Activated CD4-positive, alpha-beta T cell treated with anti-CD3 and anti-CD28 coated beads, Interleukin-2, amount 10 ng/mL, durations not matched to agents 7 days and 5 days (primary cell): ENCODE measurements at regions not wholly inside any gene's neighbourhood (a gene's known extent, or its start where the extent isn't known, plus 50 kb on each side); places are given as distances from the start of the nearest gene placed in this dataset.

Experiments used
- CTCF ChIA-PET: fragments of 350-600 bp; sonication (Branson Sonifier 250); formaldehyde crosslinking; loops from one replicate; lab custom pipeline; 2021; ENCODE audit warnings: antibody characterized with exemption; lab: Charles Lee
- POLR2A ChIA-PET: fragments of 350-600 bp; sonication (Branson Sonifier 250); formaldehyde crosslinking; loops from one replicate; lab custom pipeline; 2021; ENCODE audit warnings: antibody characterized with exemption; lab: Charles Lee
- DNase-seq: peaks from one replicate; pipeline ENCODE4 v3.0.0-alpha.2; 2020
- H3K27ac Mint-ChIP-seq: one replicate; pipeline ENCODE4 v1.8.0; 2021; ENCODE audit warnings: mild to moderate bottlenecking, moderate library complexity, mixed read lengths
- H3K27me3 Mint-ChIP-seq: one replicate; pipeline ENCODE4 v1.8.0; 2021; ENCODE audit warnings: mixed read lengths
- H3K36me3 Mint-ChIP-seq: one replicate; pipeline ENCODE4 v1.8.0; 2021; ENCODE audit warnings: low read depth, mixed read lengths
- H3K4me1 Mint-ChIP-seq: one replicate; pipeline ENCODE4 v1.8.0; 2021; ENCODE audit warnings: mixed read lengths
- H3K4me3 Mint-ChIP-seq: one replicate; pipeline ENCODE4 v1.8.0; 2021; ENCODE audit warnings: mild to moderate bottlenecking, moderate library complexity, mixed read lengths
- H3K9me3 Mint-ChIP-seq: one replicate; pipeline ENCODE4 v1.8.0; 2021; ENCODE audit warnings: mixed read lengths

DNA sequence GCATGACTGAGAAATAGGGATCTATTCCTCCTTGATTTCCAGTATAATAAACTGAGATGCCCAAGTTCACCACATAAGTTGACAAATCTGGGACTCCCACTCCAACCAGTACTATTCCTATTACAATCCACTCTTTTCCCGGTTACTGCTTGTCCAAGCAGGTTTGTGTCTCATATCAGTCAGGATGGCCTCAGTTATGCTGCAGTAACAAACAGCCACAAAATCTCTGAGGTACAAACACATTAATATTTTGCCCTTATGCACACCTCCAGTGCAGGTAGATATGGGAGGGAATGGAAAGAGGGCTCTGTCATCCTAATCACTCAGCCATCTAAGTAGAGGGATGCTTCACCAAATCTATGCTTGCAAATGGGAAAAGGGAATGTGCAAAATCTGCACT, 207.8 kb downstream of the RAB28 start:
- POLR2A ChIA-PET = no interaction called here

DNA sequence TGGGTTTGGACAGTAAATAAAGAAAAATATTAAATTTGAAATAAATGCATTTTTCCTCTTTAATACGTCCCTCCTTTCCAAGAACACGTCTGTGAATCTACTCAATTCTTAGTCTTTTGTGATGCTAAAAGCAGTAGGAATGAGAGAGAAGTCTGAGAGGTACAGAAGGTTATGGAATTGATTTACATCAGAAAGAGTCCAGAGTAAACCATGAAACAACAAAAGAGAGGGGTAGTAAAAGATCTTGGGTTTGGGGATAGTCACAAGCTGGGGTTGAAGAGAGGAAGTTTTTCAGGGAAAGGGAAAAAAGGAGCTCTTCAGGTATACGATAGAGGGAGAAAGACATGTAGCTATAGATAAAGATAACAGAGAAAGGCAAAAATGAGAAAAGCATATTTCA, 215.4 kb downstream of the RAB28 start:
- CTCF ChIA-PET = no interaction called here
- no peak overlapping the region for H3K4me3 Mint-ChIP-seq
- H3K4me1 Mint-ChIP-seq = no peaks in the 10 kb centered on the region
- H3K27ac Mint-ChIP-seq = no peak overlapping the region
- POLR2A ChIA-PET = no interaction called here
- H3K9me3 Mint-ChIP-seq = peaks cover 6% of the 10 kb centered on the region
- no peaks in the 10 kb centered on the region for H3K36me3 Mint-ChIP-seq
- no peak for DNase-seq
- H3K27me3 Mint-ChIP-seq = no peaks in the 10 kb centered on the region

More for the DNA sequence above, 207.8 kb downstream of the RAB28 start:
- Mint-ChIP-seq H3K4me1 (no peaks in the 10 kb centered on the region), H3K9me3 (peaks cover 20% of the 10 kb centered on the region), H3K4me3 (no peak overlapping the region), H3K36me3 (no peaks in the 10 kb centered on the region), H3K27ac (no peak overlapping the region), H3K27me3 (no peaks in the 10 kb centered on the region)
- CTCF ChIA-PET = no interaction called here
- no peak for DNase-seq

DNA sequence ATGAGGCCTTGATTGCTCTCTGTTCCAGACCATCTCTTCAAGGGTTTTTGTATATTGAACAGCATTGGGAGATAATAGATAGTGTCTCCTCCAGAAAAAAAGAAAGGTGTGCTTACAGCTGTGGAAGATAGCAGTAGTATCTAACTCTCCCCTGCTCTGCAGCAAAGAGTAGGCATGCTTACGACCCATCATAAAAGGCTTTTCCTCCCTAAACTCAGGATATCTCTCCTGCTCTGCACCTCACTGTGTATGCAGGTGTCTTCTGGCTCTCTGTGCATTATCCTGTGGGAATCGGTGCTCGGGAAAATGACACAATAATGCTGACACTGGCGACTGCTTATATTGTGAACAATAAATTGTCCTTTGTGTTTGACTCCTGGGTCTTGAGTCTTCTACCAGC, 216.0 kb downstream of the RAB28 start:
- H3K4me3 Mint-ChIP-seq = no peak overlapping the region
- H3K27ac Mint-ChIP-seq = no peak overlapping the region
- no peaks in the 10 kb centered on the region for H3K27me3 Mint-ChIP-seq
- ChIA-PET CTCF (no interaction called here), POLR2A (no interaction called here)
- no peaks in the 10 kb centered on the region for H3K4me1 Mint-ChIP-seq
- no peak for DNase-seq
- H3K36me3 Mint-ChIP-seq = no peaks in the 10 kb centered on the region
- H3K9me3 Mint-ChIP-seq = peaks cover 4% of the 10 kb centered on the region

DNA sequence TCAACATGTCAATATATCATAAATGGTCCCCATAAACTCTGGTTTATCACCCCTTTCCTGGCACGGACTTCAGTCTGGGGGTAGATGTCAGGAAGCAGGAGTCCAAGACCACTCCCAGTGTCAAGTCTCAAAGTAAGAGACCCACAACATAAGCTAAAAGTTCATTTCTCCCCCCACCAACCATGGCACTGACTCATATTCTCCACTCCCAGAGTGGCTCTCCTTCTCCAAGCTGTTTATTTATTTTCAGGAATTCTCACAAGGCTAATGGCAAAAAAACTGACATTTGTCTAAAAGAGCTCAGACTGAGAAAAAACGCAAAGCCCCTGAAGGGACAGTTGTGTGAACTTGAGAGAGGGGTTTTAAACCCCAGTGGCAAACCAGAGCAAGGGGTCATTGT, 217.0 kb downstream of the RAB28 start:
- no peak overlapping the region for H3K27ac Mint-ChIP-seq
- no peaks in the 10 kb centered on the region for H3K27me3 Mint-ChIP-seq
- ChIA-PET POLR2A (no interaction called here), CTCF (no interaction called here)
- H3K4me3 Mint-ChIP-seq = no peak overlapping the region
- peaks cover 4% of the 10 kb centered on the region for H3K9me3 Mint-ChIP-seq
- H3K4me1 Mint-ChIP-seq = no peaks in the 10 kb centered on the region
- no peaks in the 10 kb centered on the region for H3K36me3 Mint-ChIP-seq
- DNase-seq = no peak

DNA sequence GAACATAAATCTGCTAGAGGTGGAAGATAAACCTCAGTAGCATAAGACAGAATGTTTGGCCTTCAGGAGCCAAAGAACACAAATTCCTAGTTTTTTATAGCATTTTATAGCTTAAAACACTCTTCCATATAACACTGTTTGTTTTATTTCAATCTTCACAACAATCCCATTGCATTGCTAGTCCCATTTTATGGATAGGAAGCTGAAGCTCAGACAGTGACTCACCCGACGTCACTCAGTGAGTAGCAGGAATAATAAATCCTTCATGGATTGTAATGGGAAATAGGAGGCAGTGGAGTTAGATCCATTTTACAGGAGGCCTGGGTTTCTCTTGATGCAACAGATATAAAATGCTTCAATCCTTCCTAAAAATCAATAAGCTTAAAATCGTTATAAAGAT, 217.5 kb downstream of the RAB28 start:
- Mint-ChIP-seq H3K36me3 (no peaks in the 10 kb centered on the region), H3K4me3 (no peak overlapping the region), H3K27ac (no peak overlapping the region), H3K9me3 (peaks cover 4% of the 10 kb centered on the region), H3K4me1 (no peaks in the 10 kb centered on the region), H3K27me3 (no peaks in the 10 kb centered on the region)
- DNase-seq = no peak
- POLR2A ChIA-PET = no interaction called here
- CTCF ChIA-PET = no interaction called here

DNA sequence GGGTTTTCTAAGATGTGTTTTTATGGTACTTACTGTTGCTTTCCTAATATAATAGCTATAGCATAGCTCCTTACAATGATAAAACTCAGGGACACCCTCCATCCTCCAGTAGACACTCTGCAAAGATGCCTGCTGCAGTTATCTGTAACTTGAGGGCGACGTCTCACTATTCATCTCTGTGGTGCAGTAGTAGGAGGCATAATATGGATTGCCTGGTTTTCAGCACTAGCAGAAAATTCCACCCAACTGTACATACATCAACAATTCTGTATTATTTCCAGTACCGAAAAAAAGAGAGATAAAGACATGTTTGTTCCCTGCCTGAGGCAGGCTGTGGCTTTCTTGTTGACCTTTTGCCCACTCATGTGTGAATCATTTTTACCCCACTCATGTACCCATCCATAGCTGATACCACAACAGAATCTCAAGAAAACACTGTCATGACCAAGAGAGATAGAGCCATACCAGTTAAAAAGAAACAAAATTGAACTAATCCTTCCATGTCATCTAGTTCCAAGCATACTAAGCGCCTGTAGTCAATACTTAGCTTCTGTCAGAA, 220.1 kb downstream of the RAB28 start:
- DNase-seq = no peak
- ChIA-PET CTCF (no interaction called here), POLR2A (no interaction called here)
- Mint-ChIP-seq H3K27me3 (no peaks in the 10 kb centered on the region), H3K36me3 (no peaks in the 10 kb centered on the region), H3K4me1 (no peaks in the 10 kb centered on the region), H3K4me3 (no peak overlapping the region), H3K9me3 (no peaks in the 10 kb centered on the region), H3K27ac (no peak overlapping the region)

DNA sequence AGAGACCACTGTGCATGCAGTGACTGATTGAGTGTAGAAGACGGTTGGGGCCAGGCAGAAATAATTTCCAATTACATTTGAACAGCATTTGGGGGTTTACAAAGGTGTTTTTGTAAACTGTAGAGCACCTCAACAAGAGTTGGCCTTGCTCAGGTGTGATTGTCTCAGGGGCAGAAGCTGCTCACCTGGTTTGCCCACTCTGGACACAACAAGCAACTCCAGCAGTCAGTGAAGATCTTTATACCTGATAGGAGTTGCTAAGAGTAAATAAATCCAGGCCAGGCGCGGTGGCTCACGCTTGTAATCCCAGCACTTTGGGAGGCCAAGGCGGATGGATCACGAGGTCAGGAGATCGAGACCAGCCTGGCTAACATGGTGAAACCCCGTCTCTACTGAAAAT, 221.3 kb downstream of the RAB28 start:
- Mint-ChIP-seq H3K9me3 (no peaks in the 10 kb centered on the region), H3K27me3 (no peaks in the 10 kb centered on the region), H3K4me1 (no peaks in the 10 kb centered on the region), H3K27ac (no peak overlapping the region), H3K4me3 (no peak overlapping the region), H3K36me3 (no peaks in the 10 kb centered on the region)
- CTCF ChIA-PET = no interaction called here
- POLR2A ChIA-PET = no interaction called here
- no peak for DNase-seq

DNA sequence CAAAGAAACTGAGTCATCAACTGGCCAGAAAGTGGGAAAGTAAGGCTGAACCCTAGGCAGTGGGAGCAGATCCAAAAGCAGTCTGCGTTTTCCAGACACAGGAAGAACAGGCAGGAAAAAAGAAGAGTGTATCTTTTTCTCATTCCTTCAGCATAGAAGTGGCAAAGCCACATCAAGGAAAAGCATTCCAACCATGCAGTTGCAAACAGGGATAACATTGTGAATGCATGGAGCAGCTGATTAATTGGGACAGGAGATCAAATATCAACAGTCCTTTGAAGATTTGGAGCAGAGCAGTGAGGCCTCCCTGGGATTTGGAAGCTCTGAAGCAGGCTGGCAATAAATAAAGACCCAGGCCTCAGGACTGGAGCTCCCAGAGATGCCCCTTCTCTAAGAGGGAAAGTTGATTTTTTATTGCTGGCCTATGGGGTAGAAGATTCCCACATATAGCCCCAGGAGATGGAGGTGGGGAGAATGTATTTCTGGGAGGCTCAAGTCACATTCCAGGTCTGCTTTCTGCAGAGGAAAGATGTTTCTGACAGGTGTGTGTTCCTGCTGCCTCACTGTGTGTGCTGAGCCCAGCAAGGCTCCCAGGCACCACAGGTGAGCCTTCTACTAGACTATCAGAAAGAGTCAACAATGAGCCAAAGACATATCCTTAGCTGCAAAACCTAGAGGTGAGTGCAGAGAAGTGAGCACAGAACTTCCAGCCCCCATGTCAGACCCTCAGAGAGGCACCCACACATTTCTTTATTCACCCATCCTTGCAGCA, 222.5 kb downstream of the RAB28 start:
- DNase-seq = no peak
- ChIA-PET POLR2A (no interaction called here), CTCF (no interaction called here)
- Mint-ChIP-seq H3K4me1 (no peaks in the 10 kb centered on the region), H3K4me3 (no peak overlapping the region), H3K27ac (no peak overlapping the region), H3K9me3 (no peaks in the 10 kb centered on the region), H3K36me3 (no peaks in the 10 kb centered on the region), H3K27me3 (no peaks in the 10 kb centered on the region)

DNA sequence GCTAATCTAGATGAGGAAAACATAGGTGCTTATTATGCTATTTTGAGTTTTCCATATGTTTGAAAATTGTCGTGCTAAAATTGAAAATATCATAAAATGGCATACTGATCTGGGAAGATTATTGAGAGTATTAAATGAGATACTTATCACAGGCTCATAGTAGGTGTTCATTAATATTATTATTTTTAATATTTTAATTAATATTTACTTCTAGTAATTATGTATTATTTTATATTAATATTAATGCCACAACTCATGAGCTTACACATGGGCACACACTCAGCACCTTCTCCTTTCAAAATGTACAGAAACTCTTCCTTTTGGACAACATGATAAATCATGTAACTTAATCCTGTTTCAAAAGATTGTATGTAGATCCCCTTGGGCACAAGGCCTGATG, 223.6 kb downstream of the RAB28 start:
- Mint-ChIP-seq H3K27ac (no peak overlapping the region), H3K4me3 (no peak overlapping the region), H3K27me3 (no peaks in the 10 kb centered on the region), H3K36me3 (no peaks in the 10 kb centered on the region), H3K4me1 (no peaks in the 10 kb centered on the region), H3K9me3 (no peaks in the 10 kb centered on the region)
- CTCF ChIA-PET = no interaction called here
- POLR2A ChIA-PET = no interaction called here
- DNase-seq = no peak

DNA sequence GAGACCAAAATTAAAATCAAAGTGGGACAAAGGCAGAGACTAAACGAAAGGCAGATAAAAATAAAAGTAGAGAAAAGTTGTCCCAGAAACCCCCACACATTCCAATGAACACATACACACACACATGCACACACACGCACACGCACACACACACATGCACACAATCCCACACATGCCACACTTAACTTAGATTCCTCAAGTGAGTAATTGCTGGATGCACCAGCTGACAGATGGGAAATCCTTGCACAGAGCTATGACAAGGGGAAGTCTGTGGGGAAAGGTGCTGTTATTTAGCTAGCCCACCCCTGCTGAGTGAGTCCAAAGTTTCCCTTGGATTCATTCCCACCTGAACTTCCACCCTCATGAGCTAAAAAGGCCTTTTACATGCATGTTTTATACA, 233.9 kb downstream of the RAB28 start:
- no peaks in the 10 kb centered on the region for H3K27me3 Mint-ChIP-seq

DNA sequence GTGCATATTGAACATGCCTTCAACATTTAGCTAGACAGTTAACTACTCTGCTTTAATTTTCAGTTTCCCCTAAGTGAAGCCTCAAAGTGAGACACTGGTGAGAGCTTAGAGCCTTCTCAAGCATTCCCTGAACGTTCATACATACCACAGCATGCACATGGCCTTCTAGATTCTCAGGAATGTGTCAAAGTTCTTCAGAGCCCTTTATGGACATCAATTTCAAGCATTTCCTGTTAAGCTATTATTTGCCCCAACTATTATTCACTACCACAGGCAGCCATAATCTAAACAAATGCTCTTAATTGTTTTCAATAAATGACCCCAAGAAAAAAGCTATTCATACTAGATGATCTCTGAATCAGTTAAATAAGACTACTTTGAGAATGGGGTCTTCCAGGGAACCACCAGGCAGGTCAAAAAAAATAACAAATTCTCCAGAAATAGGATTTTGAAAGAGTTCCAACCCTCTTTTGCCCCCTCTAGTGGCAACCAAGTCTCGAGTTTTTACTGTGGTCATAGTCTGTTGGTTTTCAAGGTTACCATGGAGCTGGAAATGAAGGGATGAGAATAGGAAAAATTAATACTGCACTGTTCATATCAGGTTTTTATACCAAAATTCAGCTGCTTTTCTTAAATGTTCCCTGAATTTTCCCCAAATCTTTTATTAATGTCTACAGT, 235.4 kb downstream of the RAB28 start:
- Mint-ChIP-seq H3K27me3 (no peaks in the 10 kb centered on the region), H3K4me3 (no peak overlapping the region), H3K36me3 (no peaks in the 10 kb centered on the region), H3K27ac (no peak overlapping the region), H3K4me1 (no peaks in the 10 kb centered on the region), H3K9me3 (peaks cover 9% of the 10 kb centered on the region)
- ChIA-PET CTCF (no interaction called here), POLR2A (no interaction called here)
- DNase-seq = no peak

More for the DNA sequence above, 233.9 kb downstream of the RAB28 start:
- POLR2A ChIA-PET = interaction anchor here (0.6 kb wide), 1 partner anchor 95 kb away, joined by 3 read pairs; no protein-coding TSS in a partner anchor
- Mint-ChIP-seq H3K4me3 (no peak overlapping the region), H3K4me1 (no peaks in the 10 kb centered on the region), H3K36me3 (no peaks in the 10 kb centered on the region), H3K27ac (no peak overlapping the region), H3K9me3 (peaks cover 9% of the 10 kb centered on the region)
- CTCF ChIA-PET = no interaction called here
- no peak for DNase-seq

DNA sequence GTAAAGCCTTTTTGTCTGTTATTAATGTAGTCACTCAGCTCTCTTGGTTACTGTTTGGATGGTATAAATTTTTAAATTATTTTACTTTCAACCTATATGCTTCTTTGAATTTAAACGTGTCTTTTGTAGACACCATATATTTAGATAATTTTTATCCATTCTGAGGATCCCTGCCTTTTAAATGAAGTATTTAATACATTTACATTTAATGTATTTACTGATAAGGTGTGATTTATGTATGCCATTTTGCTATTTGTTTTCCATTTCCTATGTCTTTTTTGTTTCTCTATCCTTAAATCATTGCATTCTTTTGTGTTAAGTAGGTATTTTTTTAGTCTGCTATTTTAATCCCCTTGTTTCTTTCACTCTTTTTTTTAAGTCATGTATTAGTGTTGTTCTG, 238.0 kb downstream of the RAB28 start:
- H3K9me3 Mint-ChIP-seq = peaks cover 6% of the 10 kb centered on the region
- ChIA-PET POLR2A (no interaction called here), CTCF (no interaction called here)
- no peak for DNase-seq
- no peaks in the 10 kb centered on the region for H3K27me3 Mint-ChIP-seq
- no peaks in the 10 kb centered on the region for H3K4me1 Mint-ChIP-seq
- no peaks in the 10 kb centered on the region for H3K36me3 Mint-ChIP-seq
- no peak overlapping the region for H3K27ac Mint-ChIP-seq
- H3K4me3 Mint-ChIP-seq = no peak overlapping the region

DNA sequence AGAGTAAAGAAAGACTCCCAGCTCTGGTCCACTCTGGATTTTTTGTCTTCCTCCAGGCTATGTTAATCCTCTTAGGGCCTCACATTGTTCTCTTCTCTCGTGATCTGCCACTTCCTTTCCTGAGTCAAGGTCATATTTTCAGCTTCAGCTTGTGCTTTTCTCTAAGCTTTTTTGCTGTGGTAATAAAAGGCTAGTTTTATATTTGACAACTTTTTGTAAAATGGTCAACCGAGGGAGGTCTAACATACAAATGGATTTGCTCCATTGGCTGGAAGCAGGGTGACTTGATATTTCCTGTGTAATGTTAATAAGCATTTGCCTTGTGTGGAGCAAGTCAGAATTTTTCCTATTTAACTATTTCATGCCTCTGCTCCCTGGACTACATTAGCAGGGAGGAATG, 239.7 kb downstream of the RAB28 start:
- ChIA-PET POLR2A (no interaction called here), CTCF (no interaction called here)
- no peak for DNase-seq
- H3K4me3 Mint-ChIP-seq = no peak overlapping the region
- no peaks in the 10 kb centered on the region for H3K27me3 Mint-ChIP-seq
- no peak overlapping the region for H3K27ac Mint-ChIP-seq
- no peaks in the 10 kb centered on the region for H3K4me1 Mint-ChIP-seq
- H3K9me3 Mint-ChIP-seq = peaks cover 6% of the 10 kb centered on the region
- no peaks in the 10 kb centered on the region for H3K36me3 Mint-ChIP-seq
